NCI-H1105 treated with DMSO at 0.1 percent for 48 hours (cell line): ENCODE measurements at regions not wholly inside any gene's neighbourhood (a gene's known extent, or its start where the extent isn't known, plus 50 kb on each side); places are given as distances from the start of the nearest gene placed in this dataset.
"Not testable (repeated sequence)": the region's sequence is repeated elsewhere in the genome, so short reads cannot be mapped to it uniquely, and the experiment has no call there.

ENCODE experiments used
- DNase-seq: peaks from one replicate; lab custom pipeline; 2025; lab: John Stamatoyannopoulos, UW

- peak; percentile 30 for DNase-seq
Measured at GRCh38 chr5:77869116-77869798, 93.1 kb upstream of the TBCA start.

GRCh38 chr5:77867914-77868313 is 91.8 kb upstream of the TBCA start:
- no peak for DNase-seq

- DNase-seq: no peak
Measured at GRCh38 chr5:77867194-77867691, 91.1 kb upstream of the TBCA start.

- no peak for DNase-seq
Measured at GRCh38 chr5:77866198-77866597, 90.1 kb upstream of the TBCA start.

- no peak for DNase-seq
Measured at GRCh38 chr5:77864997-77865396, 88.9 kb upstream of the TBCA start.

- DNase-seq: no peak
Measured at GRCh38 chr5:77863181-77863580, 87.0 kb upstream of the TBCA start.

- no peak for DNase-seq
Measured at GRCh38 chr5:77861576-77861975, 85.4 kb upstream of the TBCA start.

GRCh38 chr5:77859306-77859705 is 83.2 kb upstream of the TBCA start:
- DNase-seq: no peak

GRCh38 chr5:77858678-77859077 is 82.5 kb upstream of the TBCA start:
- not testable (repeated sequence) for DNase-seq

GRCh38 chr5:77855369-77855768 is 79.2 kb upstream of the TBCA start:
- DNase-seq: no peak

- no peak for DNase-seq
Measured at GRCh38 chr5:77853353-77853907, 77.3 kb upstream of the TBCA start.

- no peak for DNase-seq
Measured at GRCh38 chr5:77852514-77853352, 76.6 kb upstream of the TBCA start.

- no peak for DNase-seq
Measured at GRCh38 chr5:77852068-77852513, 76.0 kb upstream of the TBCA start.

GRCh38 chr5:77851176-77852067 is 75.3 kb upstream of the TBCA start:
- no peak for DNase-seq

GRCh38 chr5:77850536-77851175 is 74.5 kb upstream of the TBCA start:
- DNase-seq: no peak

GRCh38 chr5:77849308-77849900 is 73.3 kb upstream of the TBCA start:
- no peak for DNase-seq

GRCh38 chr5:77847814-77848290 is 71.7 kb upstream of the TBCA start:
- DNase-seq: no peak

- no peak for DNase-seq
Measured at GRCh38 chr5:77847129-77847460, 71.0 kb upstream of the TBCA start.

GRCh38 chr5:77846422-77847128 is 70.4 kb upstream of the TBCA start:
- DNase-seq: no peak

- DNase-seq: peak; percentile 84
Measured at GRCh38 chr5:77845324-77845646, 69.1 kb upstream of the TBCA start.
